ENCODE measurements at regions not wholly inside any gene's neighbourhood (a gene's known extent, or its start where the extent isn't known, plus 50 kb on each side); places are given as distances from the start of the nearest gene placed in this dataset.
"Not testable (repeated sequence)": the region's sequence is repeated elsewhere in the genome, so short reads cannot be mapped to it uniquely, and the experiment has no call there.

GRCh38 chrX:118216087-118216486 lies 99.5 kb upstream of the KLHL13 start:
- DNase-seq = no peak

DNA sequence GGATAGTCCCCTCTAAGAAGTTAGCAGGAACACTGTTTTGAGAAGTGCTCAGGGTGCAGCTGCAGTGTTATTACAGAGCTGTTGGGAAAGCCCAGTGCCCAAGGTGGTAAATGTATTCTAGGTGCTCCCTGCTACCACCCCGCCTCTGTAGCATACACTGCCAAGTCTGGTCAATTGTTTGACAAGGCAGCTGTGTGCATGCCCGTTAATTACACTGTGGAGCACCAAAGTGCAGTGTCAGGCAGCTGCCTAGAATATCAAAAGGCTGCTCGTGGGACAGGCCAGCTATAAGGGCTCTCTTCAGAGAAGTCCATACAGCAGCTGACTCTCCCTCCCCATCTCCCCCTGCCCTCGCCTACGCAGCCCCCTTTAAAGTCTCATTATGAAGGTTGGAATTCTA lies 99.9 kb upstream of the KLHL13 start:
- DNase-seq = no peak

- DNase-seq = no peak
Observed at GRCh38 chrX:118218079-118218478, 101.5 kb upstream of the KLHL13 start.

DNA sequence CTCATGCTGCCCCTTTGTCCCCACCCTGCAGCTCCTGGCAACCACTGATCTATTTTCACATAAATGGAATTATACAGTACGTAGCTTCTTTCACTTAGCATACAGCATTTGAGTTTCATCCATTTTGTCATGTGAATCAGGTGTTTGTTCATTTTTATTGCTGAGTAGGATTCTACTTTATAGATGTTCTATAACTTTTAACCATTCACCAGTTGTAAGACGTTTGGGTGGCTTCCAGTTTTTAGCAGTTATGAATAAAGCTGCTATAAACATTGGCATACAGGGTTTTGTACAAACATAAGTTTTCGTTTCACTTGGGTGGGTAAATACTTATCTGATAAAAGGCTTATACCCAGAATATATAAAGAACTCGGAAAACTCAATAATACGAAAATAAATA lies 102.3 kb upstream of the KLHL13 start:
- no peak for DNase-seq

GRCh38 chrX:118219866-118220265 lies 103.3 kb upstream of the KLHL13 start:
- no peak for DNase-seq

DNA sequence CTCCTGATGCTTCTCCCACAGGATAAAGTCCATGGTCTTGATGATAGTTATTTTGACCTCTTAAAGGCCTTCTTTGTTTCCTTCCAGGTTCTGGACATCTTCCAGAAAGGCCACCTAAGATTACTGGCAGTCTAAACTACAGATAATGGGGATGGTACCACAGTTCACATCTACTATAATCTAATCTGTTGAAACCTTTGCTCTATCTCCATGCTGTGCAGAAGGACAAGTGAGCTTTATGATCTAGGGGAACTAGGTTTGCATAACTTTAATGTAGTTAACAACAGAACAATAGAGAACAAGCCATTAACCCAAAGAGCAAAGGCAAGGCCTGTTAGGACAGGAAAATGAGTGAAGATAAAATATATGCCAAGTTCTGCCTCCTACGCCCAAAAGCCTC lies 103.9 kb upstream of the KLHL13 start:
- DNase-seq = no peak

- DNase-seq = no peak
Observed at GRCh38 chrX:118221270-118221669, 104.7 kb upstream of the KLHL13 start.

DNA sequence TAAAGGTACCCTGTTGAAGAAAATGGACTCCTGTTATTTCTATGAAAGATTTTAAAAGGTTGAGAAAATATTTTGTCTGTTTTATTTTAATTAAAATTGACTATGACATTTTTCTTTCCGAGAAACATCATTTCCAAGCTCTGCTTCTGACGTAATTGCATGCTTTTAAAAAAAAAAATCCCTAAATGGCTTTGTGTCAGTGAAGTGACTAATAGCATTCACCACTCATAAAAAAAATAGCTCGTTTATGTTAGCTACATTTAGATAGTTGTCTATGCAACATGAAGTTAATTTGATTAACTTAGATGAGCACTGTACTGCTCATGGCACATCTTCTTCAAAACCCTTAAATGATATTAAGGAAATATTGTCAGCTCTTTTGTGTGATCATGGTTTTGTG lies 105.1 kb upstream of the KLHL13 start:
- no peak for DNase-seq

- DNase-seq = no peak
Observed at GRCh38 chrX:118222421-118222820, 105.8 kb upstream of the KLHL13 start.

DNA sequence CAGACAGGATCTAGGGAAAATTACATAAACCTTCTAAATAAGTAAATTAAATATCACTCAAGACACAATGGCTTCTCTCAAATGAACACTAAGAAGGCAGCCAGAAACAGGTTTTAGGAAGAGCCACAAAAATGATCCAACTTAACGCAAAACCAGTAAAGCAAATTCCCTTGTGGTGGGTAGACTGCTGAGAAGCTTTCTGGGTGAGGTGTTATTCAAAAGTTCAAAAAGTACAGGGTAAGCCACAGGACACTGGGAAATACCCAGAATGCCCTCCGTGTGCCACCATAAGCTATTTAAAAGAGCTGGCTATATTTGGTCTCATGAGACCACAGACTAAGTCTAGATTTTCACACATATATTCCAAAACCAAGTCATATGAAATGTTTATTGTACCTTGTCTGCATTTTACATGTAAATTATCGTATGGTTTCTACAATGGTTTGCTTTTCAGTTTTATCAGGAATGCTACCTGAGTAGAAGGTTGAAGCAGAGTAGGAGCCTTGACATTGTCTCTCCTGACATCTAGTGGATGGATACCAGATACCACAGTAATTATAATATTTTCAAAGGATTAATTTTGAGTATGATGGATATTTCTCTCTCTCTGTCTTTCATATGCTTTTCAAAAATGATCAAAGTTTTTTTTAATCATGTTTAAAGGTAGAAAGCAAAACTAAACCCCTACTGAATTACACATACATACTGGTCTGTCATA lies 109.3 kb upstream of the KLHL13 start:
- DNase-seq = no peak

- no peak for DNase-seq
Observed at GRCh38 chrX:118228041-118228440, 111.4 kb upstream of the KLHL13 start.

DNA sequence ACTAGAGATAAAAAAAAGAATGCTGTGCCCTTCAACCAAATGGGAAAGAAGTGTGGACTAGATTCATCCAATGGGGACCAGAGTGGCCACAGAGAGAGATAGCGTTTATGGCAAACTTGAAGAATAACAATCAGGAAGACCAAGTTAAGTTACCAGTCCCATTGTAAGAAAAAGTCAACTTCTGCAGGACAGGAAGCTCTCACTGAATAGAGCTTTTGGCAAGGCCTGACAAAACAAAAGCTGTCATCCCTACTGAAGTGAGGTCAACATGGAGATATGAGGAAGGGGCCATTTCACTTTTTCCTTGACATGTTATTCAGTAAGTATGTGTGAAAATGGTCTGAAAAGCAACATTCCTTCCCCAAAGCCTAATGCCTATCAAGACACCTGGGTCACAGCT lies 111.8 kb upstream of the KLHL13 start:
- no peak for DNase-seq

- DNase-seq = no peak
Observed at GRCh38 chrX:118231464-118231863, 114.4 kb upstream of the WDR44 start.

DNA sequence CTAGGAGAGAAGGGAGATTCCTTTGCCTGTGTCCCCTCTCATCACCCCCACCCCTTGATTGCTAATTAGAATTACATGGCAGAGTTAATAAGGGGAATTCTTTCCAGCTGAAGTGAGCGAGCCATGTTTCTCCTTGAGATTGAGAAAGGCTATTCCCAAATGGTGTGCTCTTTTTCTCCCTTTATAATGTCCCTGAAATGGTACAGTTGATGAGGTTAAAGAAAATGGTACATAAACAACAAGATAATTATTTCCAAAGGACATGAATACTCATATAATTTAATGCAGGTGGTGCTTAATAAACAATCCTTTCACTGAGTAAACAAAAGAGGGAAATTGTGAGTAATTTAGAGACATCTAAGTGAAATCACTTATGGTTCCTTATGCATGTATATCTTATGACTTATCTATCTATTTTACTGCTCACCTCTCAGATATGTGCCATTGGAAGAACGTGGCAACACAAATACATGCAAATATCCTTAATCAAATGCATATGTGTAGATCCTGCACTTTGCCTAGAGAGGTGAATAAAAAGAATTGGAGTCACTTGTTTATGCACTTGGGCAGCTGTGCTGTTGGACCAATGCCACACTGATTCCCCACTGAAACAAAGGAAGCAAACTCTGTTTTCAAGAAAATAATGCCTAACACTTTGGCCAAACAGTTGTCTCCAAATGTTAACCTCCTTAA lies 106.6 kb upstream of the WDR44 start:
- no peak for DNase-seq

GRCh38 chrX:118239913-118240698 lies 105.8 kb upstream of the WDR44 start:
- no peak for DNase-seq

DNA sequence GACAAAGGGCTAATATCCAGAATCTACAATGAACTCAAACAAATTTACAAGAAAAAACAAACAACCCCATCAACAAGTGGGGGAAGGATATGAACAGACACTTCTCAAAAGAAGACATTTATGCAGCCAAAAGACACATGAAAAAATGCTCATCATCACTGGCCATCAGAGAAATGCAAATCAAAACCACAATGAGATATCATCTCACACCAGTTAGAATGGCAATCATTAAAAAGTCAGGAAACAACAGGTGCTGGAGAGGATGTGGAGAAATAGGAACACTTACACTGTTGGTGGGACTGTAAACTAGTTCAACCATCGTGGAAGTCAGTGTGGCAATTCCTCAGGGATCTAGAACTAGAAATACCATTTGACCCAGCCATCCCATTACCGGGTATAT lies 98.9 kb upstream of the WDR44 start:
- not testable (repeated sequence) for DNase-seq

DNA sequence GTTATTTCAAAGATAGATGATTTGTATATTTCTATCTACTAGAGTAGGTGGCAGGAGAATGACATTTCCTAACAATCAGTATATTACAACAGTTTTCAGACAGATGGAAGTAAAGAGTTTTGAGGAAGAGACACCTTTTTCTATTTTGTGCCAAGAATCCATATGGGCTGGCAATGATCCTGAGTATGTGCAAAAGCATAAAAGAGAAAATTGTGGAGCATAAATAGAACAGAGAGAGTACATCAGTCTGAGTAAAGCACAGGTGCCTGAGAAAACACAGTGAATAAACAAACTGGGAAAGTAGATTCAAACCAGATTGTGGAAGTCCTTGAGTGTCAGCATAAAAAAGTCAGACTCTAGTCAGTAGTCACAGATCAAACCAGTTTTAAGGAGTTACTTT lies 96.8 kb upstream of the WDR44 start:
- no peak for DNase-seq

DNA sequence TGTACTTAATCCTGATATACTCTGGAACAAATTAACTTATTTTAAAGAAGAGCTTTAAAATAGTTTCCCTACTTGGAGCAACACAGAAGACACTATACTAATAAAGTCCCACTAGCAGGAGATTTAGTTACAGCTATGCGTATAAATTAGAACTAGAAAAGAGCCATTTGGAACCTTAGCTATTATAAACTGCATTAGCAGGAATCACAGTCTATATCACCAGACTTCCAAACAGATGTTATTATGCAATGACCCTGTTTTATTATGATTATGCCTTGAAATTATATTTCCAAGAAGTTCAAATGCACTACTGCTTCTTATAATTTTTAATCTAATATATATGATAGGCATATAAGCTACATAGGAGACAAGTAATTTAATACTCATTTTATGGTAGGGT lies 95.5 kb upstream of the WDR44 start:
- no peak for DNase-seq

- DNase-seq = no peak
Observed at GRCh38 chrX:118251271-118251670, 94.6 kb upstream of the WDR44 start.

GRCh38 chrX:118252967-118253366 lies 92.9 kb upstream of the WDR44 start:
- no peak for DNase-seq

DNA sequence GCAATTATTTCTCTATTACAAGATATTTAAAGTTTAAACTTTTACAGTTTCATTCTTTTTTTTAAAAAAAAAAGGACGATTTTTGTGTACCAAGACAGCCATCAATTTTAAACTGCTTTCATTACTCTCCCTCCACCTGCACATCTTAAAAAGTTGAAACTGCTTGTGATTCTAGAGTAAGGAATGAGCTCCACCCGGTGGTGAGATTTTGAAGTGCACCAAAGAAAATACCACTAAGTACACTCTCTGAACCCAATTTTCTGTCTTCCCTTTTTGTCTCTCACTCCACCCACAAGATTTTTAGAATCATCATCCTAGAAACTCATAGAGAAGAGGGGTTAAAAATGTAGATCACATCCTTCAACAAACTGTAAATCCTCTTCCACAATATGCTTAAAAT lies 91.3 kb upstream of the WDR44 start:
- peak in 2 of 5 donors; percentile 1 to 33 for DNase-seq

- DNase-seq = no peak
Observed at GRCh38 chrX:118255921-118256320, 90.0 kb upstream of the WDR44 start.

DNA sequence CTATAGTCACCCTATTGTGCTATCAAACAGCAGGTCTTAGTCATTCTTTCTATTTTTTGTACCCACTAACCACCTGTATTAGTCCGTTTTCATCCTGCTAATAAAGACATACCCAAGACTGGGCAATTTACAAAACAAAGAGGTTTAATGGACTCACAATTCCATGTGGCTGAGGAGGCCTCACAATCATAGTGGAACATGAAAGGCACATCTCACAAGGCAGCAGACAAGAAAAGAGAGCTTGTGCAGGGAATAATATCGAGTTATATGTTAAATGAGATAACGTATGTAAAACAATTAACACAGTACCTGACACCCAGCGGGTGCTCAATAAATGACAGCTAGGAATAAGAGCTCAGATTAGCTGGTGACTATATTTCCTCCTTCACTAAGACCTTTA lies 88.1 kb upstream of the WDR44 start:
- no peak for DNase-seq

DNA sequence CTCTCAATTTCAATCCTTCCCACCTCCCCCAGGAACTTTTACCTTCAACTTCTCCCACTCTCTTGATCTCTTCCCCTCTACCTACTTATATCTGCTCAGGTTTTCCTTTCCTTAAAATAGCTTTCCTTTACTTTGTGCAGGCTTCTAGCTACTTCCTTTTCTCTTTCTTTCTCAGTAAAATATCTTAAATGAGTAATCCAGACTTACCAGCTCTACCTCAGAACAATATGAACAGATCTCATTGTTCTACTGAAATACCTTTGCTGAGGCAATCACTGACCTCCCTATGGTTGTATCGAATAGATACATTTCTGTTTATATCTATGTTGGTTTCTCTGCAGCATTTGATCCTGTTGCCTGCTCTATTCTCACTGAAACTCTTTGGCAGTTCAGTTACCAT lies 86.7 kb upstream of the WDR44 start:
- no peak for DNase-seq
